Panc1 (cell line): ENCODE measurements at regions not wholly inside any gene's neighbourhood (a gene's known extent, or its start where the extent isn't known, plus 50 kb on each side); places are given as distances from the start of the nearest gene placed in this dataset.

ENCODE experiments used
- CTCF ChIP-seq: fragments of 450-650 bp; IDR thresholded peaks from 2 replicates; pipeline ENCODE4 v1.5.1; 2017; ENCODE audit warnings: mild to moderate bottlenecking
- REST ChIP-seq, 2 experiments: IDR thresholded peaks; 2 replicates each; pipeline ENCODE4 v1.6.1; 2011 to 2012; ENCODE audit warnings: low read depth in 2 of 2, control low read depth in 1 of 2, low read length in 1 of 2, mild to moderate bottlenecking in 1 of 2, moderate library complexity in 1 of 2; ENCODE audit not compliant: insufficient read depth in 1 of 2
- SIN3A ChIP-seq: IDR thresholded peaks from 2 replicates; pipeline ENCODE4 v1.6.1; 2012; ENCODE audit warnings: low read depth, mild to moderate bottlenecking, low read length, moderate library complexity, borderline replicate concordance; ENCODE audit not compliant: insufficient read depth

GRCh38 chr3:128554465-128555097 is 61.6 kb upstream of the GATA2 start:
- TF ChIP-seq REST (IDR thresholded peaks at IDR 0.05; ENCODE audit: insufficient read depth in 1 of 2, low read depth in 2 of 2, low read length in 1 of 2) (no peak), CTCF (no peak), SIN3A (no peak)
